VCaP (cell line): ENCODE measurements at regions not wholly inside any gene's neighbourhood (a gene's known extent, or its start where the extent isn't known, plus 50 kb on each side); places are given as distances from the start of the nearest gene placed in this dataset.

Experiments
- H3K27ac ChIP-seq: fragments of 450-650 bp; 2 replicates; pipeline ENCODE4 v1.5.1; 2017
- CTCF ChIP-seq: fragments of 450-650 bp; conservative IDR thresholded peaks from 2 replicates; pipeline ENCODE4 v1.5.1; 2017; ENCODE audit warnings: mild to moderate bottlenecking, moderate library complexity

GRCh38 chr21:30986965-30987364 is 51.3 kb downstream of the KRTAP19-8 start:
- TF ChIP-seq CTCF = no peak
- H3K27ac ChIP-seq = no peak overlapping the region

DNA sequence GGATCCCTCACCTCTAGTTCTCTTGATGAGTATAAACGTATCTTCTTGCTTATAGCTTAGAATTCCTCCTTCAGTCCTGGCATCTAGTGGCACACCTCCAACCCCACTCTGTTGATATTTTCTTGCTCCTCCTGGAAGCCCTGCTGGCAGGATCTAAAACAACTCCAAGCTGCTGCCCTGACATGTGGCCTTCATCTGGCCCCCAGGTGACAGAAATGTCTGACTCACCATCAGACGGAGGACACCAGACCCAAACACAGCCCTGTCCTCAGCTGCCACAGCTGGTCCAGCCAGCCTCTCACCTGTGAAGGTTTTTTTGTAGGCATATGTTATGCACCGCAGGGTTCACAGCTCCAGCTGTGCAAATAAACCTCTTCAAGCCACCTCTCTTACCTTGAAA is 53.4 kb downstream of the KRTAP19-8 start:
- H3K27ac ChIP-seq = no peak overlapping the region
- no peak for TF ChIP-seq CTCF

DNA sequence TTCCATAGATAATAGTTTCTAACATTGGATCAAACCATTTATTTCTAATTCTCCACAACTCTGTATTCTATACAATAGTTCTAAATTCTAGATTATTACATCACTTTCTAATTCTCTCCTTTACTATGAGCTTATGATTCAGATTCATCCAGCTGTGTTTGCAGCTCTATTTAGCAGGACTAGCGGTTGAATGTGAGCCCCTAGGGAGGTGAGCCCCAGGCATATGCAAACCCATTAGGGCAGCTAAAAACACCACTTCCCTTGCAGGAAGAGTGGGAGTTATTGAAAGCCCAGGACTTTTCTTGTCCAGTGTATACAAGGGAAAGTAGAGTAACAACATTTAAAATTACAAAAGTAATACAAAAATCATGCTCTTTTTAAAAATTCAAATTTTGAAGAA is 56.9 kb downstream of the KRTAP19-8 start:
- no peak overlapping the region for H3K27ac ChIP-seq
- TF ChIP-seq CTCF = no peak

- H3K27ac ChIP-seq = no peak overlapping the region
- no peak for TF ChIP-seq CTCF
These were observed 59.2 kb downstream of the KRTAP19-8 start for GRCh38 chr21:30979054-30979453.

GRCh38 chr21:30964283-30964682 is 74.0 kb downstream of the KRTAP19-8 start:
- H3K27ac ChIP-seq = no peak overlapping the region
- no peak for TF ChIP-seq CTCF

GRCh38 chr21:30963502-30963901 is 74.8 kb downstream of the KRTAP19-8 start:
- no peak for TF ChIP-seq CTCF
- no peak overlapping the region for H3K27ac ChIP-seq

GRCh38 chr21:30962013-30962412 is 76.3 kb downstream of the KRTAP19-8 start:
- H3K27ac ChIP-seq = no peak overlapping the region
- peak; percentile 73 for TF ChIP-seq CTCF

DNA sequence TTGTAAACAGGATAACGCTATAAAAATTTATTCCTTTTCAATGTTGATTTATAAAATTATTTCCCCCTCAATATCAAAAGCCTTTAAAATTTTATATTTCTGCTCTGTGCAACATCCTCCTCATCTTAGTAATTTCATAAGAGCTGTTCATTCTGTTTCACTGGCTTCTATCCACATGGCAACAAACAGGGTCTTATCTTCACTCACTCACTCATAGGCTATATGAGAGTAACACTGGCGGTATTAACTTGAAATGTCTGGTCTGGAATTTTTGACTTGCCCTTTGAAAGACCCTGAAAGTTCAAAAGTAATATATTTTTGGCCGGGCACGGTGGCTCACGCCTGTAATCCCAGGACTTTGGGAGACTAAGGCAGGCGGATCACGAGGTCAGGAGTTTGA is 77.4 kb upstream of the KRTAP11-1 start:
- no peak for TF ChIP-seq CTCF
- no peak overlapping the region for H3K27ac ChIP-seq
